Panc1 (cell line): ENCODE measurements at regions not wholly inside any gene's neighbourhood (a gene's known extent, or its start where the extent isn't known, plus 50 kb on each side); places are given as distances from the start of the nearest gene placed in this dataset.

Source experiments
- ATAC-seq: fragments of 200-7000 bp; cut with Tn5 transposase; 2 replicates; pipeline ENCODE4 v1.9.1; 2020; ENCODE audit warnings: mild to moderate bottlenecking, moderate library complexity
- BruUV-seq: library from RNA; stranded (reverse); fragments of 400-500 nt; replicated peaks from 2 replicates; lab custom pipeline; 2021; lab: Mats Ljungman, UMichigan
- CTCF ChIA-PET: fragments of 300-600 bp; sonication (Branson Sonifier 250); formaldehyde crosslinking; loops from one replicate; lab custom pipeline; 2022; ENCODE audit warnings: antibody characterized with exemption; lab: Charles Lee
- POLR2A ChIA-PET: fragments of 300-600 bp; sonication (Branson Sonifier 250); formaldehyde crosslinking; loops from one replicate; lab custom pipeline; 2022; ENCODE audit warnings: antibody characterized with exemption; lab: Charles Lee
- DNase-seq: peaks from one replicate; pipeline ENCODE4 v3.0.0-alpha.2; 2010; ENCODE audit warnings: low read depth, low spot score
- H3K27ac ChIP-seq: 2 replicates; pipeline ENCODE4 v1.5.1; 2011; ENCODE audit warnings: mild to moderate bottlenecking, low read length, inconsistent platforms
- H3K27me3 ChIP-seq: fragments of 200-500 bp; sonication (Bioruptor generic); 2 replicates; pipeline ENCODE4 v1.6.0; 2014; ENCODE audit warnings: low read length, inconsistent platforms; ENCODE audit not compliant: control insufficient read depth, insufficient read depth
- H3K36me3 ChIP-seq: fragments of 200-500 bp; sonication (Bioruptor generic); 2 replicates; pipeline ENCODE4 v1.5.1; 2014; ENCODE audit warnings: inconsistent platforms, mild to moderate bottlenecking, low read length, moderate library complexity; ENCODE audit not compliant: control insufficient read depth, insufficient read depth
- H3K4me1 ChIP-seq: 2 replicates; pipeline ENCODE4 v1.5.1; 2011; ENCODE audit warnings: inconsistent platforms, mild to moderate bottlenecking, low read length, moderate library complexity; ENCODE audit not compliant: control insufficient read depth, insufficient read depth
- H3K4me3 ChIP-seq, 2 experiments: 2 replicates each; pipeline ENCODE4 v1.5.1; 2011 to 2012; ENCODE audit warnings: low read depth in 2 of 2, low read length in 2 of 2, mild to moderate bottlenecking in 2 of 2, inconsistent platforms in 1 of 2, moderate library complexity in 1 of 2
- H3K9me3 ChIP-seq: fragments of 200-500 bp; sonication (Bioruptor generic); 2 replicates; pipeline ENCODE4 v1.5.1; 2014; ENCODE audit warnings: low read depth, mild to moderate bottlenecking, inconsistent platforms, low read length, moderate library complexity; ENCODE audit not compliant: control insufficient read depth, insufficient read depth
- CTCF ChIP-seq: fragments of 450-650 bp; IDR thresholded peaks from 2 replicates; pipeline ENCODE4 v1.5.1; 2017; ENCODE audit warnings: mild to moderate bottlenecking
- POLR2AphosphoS5 ChIP-seq: IDR thresholded peaks from 2 replicates; pipeline ENCODE4 v1.6.1; 2012; ENCODE audit warnings: mild to moderate bottlenecking, low read depth, low read length, moderate library complexity
- REST ChIP-seq, 2 experiments: IDR thresholded peaks; 2 replicates each; pipeline ENCODE4 v1.6.1; 2011 to 2012; ENCODE audit warnings: low read depth in 2 of 2, control low read depth in 1 of 2, low read length in 1 of 2, mild to moderate bottlenecking in 1 of 2, moderate library complexity in 1 of 2; ENCODE audit not compliant: insufficient read depth in 1 of 2
- SIN3A ChIP-seq: IDR thresholded peaks from 2 replicates; pipeline ENCODE4 v1.6.1; 2012; ENCODE audit warnings: low read depth, mild to moderate bottlenecking, low read length, moderate library complexity, borderline replicate concordance; ENCODE audit not compliant: insufficient read depth
- TCF7L2 ChIP-seq: IDR thresholded peaks from 2 replicates; pipeline ENCODE4 v1.6.1; 2011; ENCODE audit warnings: mild to moderate bottlenecking, low read depth, low read length, inconsistent platforms
- in situ Hi-C: cut with HindIII; loops from 2 replicates; pipeline ENCODE4 v1.10.0; 2016; ENCODE audit warnings: low sequenced_read_pairs, low pct_unique_long_range_greater_than_20kb
- intact Hi-C: fragments of 100-400 bp; cut with micrococcal nuclease; formaldehyde crosslinking; loops from one replicate; pipeline ENCODE4 v1.10.0; 2022; ENCODE audit not compliant: unreplicated experiment

DNA sequence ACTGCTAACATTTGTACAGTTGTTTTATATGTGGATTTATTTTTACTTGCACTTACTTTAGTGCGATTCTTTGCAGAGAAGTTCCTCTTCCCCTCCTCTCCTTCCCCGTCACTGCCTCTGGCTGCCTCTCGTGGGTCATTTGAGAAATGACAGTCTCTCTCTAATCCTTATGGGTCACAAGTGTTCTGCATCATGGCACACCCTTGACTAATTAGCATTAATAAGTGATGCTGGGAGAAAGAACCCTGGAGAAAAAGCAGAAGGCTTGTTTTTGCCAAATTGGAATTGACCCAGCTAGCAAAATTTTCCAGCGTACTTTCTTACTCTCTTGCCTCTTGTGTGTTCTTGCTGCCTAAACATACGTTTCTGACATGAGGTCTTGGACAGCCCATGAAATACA is 301.2 kb downstream of the DUSP10 start:
- Histone ChIP-seq H3K4me1 (no peaks in the 10 kb centered on the region; the same call in 1 of the 2 replicates), H3K27me3 (no peaks in the 10 kb centered on the region), H3K27ac (no peak overlapping the region), H3K4me3 (no peak overlapping the region), H3K36me3 (no peaks in the 10 kb centered on the region), H3K9me3 (no peaks in the 10 kb centered on the region)
- intact Hi-C loops (no loop called here), in situ Hi-C loops (no loop called here)
- POLR2A ChIA-PET = no interaction called here
- no TSS peak for BruUV-seq
- ATAC-seq = no peak
- TF ChIP-seq SIN3A = no peak
- TF ChIP-seq REST (IDR thresholded peaks at IDR 0.05; ENCODE audit: insufficient read depth in 1 of 2, low read depth in 2 of 2, low read length in 1 of 2) = no peak
- no peak for TF ChIP-seq POLR2AphosphoS5
- TF ChIP-seq TCF7L2 = no peak
- no peak for TF ChIP-seq CTCF
- DNase-seq = no peak
- CTCF ChIA-PET = no interaction called here

GRCh38 chr1:221442056-221442455 is 299.8 kb downstream of the DUSP10 start:
- ChIA-PET POLR2A (no interaction called here), CTCF (no interaction called here)
- H3K36me3 ChIP-seq = no peaks in the 10 kb centered on the region
- H3K27me3 ChIP-seq = no peaks in the 10 kb centered on the region
- ATAC-seq = no peak
- H3K9me3 ChIP-seq = no peaks in the 10 kb centered on the region
- TF ChIP-seq CTCF (no peak), POLR2AphosphoS5 (no peak), SIN3A (no peak), REST (IDR thresholded peaks at IDR 0.05; ENCODE audit: insufficient read depth in 1 of 2, low read depth in 2 of 2, low read length in 1 of 2) (no peak)
- no peak overlapping the region for H3K27ac ChIP-seq
- H3K4me3 ChIP-seq = no peak overlapping the region
- no peaks in the 10 kb centered on the region; the same call in 1 of the 2 replicates for H3K4me1 ChIP-seq
- BruUV-seq = no TSS peak
- DNase-seq = no peak
- in situ Hi-C loops = no loop called here
- intact Hi-C loops = no loop called here
